ENCODE measurements at regions not wholly inside any gene's neighbourhood (a gene's known extent, or its start where the extent isn't known, plus 50 kb on each side); places are given as distances from the start of the nearest gene placed in this dataset.

DNA sequence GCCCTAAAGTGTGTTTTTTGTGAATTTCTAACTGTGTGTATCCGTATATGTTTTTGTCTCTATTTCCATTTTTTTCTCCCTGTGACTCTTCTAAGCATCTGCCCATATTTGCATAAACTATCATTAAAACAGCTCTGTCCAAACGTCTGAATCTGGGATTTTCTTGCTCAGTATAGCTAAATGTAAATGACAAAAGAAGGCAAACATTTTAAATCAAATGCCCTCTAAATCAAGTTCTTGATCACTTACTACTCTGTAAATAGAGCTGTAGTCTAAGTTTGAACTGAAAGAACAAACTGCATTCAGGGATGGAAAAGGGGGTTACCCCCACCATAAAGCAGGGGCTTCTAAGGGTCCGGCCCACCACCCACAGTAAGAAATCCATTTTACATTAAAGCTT is 432.0 kb upstream of the FAM241A start:
- ATAC-seq (ENCODE audit: low FRiP score) (no peak), DNase-seq (no peak)
- Histone ChIP-seq H3K4me3 (ENCODE audit: low read length in 2 of 2) (no peak overlapping the region), H3K4me1 (ENCODE audit: control insufficient read depth in 1 of 2, insufficient read depth in 2 of 2, low read length in 2 of 2) (no peaks in the 10 kb centered on the region), H3K27me3 (ENCODE audit: control insufficient read depth in 1 of 2, insufficient read depth in 2 of 2, low read length in 1 of 2) (no peaks in the 10 kb centered on the region), H3K27ac (ENCODE audit: low read depth in 1 of 2, low read length in 2 of 2) (no peak overlapping the region), H3K36me3 (ENCODE audit: control insufficient read depth in 1 of 2, insufficient read depth in 2 of 2, low read length in 1 of 2) (no peaks in the 10 kb centered on the region), H3K9me3 (ENCODE audit: control insufficient read depth, low read length) (no peaks in the 10 kb centered on the region)
- intact Hi-C loops (cut with DNase I) = no loop called here
- WGBS, 2 donors = 44 to 63% methylated on average over 3 of the region's 3 CpGs

DNA sequence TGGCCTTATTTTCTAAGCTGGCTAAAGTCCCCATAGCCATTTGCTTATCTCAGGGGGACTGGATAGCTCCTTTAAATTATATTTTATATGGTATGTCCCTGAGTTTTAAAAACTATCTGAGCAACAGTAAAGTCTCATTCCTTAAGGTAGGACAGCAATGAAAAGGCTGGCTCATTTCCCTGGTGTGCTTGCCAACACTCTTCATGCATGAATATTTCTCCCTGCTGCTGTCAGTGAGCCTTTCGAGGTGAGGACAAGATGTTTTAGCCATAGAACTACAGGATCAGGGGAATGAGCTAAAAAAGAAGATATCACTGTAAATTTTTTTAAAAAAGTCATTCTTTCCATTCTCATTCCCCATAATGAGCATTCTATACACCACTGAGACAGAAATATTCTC is 427.3 kb upstream of the FAM241A start:
- intact Hi-C loops (cut with DNase I) = no loop called here

DNA sequence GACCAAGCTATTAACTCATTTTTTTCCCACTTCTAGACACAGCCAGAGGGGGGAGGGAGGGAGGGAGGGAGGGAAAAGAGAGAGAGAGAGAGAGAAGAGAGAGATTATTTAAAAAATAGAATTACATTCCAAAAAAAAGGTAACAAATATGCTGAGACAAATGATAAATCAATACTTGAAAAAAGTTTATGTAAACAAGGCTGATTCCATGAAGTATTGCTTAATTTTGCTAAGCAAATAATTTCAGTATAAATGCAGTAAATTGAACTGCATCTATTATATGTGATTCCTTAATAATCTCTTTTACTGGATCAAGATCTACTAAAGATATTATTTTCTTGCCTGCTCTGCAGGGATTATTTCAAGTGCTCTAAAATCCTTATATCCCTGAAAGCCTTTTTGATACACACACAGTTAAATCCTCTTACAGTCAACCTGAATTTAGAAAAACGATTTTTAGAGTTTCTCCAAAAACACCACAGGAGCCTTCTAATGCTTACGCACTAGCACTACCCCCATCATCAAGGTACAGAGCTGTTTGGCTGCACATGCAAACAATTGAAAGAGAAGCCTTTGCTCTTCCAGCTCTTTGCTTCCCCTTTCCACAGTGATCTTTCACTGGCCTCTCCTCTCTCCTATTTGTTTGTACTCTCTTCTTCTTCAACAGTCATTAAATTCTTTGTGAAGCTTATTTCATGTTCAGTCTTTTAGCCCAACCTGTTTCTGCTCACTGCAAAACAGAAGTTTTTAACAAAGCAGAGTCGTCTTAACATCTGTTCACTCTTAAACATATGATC is 426.3 kb upstream of the FAM241A start:
- H3K4me1 ChIP-seq (ENCODE audit: control insufficient read depth in 1 of 2, insufficient read depth in 2 of 2, low read length in 2 of 2) = no peaks in the 10 kb centered on the region
- H3K27me3 ChIP-seq (ENCODE audit: control insufficient read depth in 1 of 2, insufficient read depth in 2 of 2, low read length in 1 of 2) = no peaks in the 10 kb centered on the region
- 29 to 31% methylated on average over 3 of the region's 3 CpGs for WGBS, 2 donors
- DNase-seq (no peak), ATAC-seq (ENCODE audit: low FRiP score) (no peak)
- H3K36me3 ChIP-seq (ENCODE audit: control insufficient read depth in 1 of 2, insufficient read depth in 2 of 2, low read length in 1 of 2) = no peaks in the 10 kb centered on the region
- H3K9me3 ChIP-seq (ENCODE audit: control insufficient read depth, low read length) = no peaks in the 10 kb centered on the region
- no peak overlapping the region for H3K4me3 ChIP-seq (ENCODE audit: low read length in 2 of 2)
- H3K27ac ChIP-seq (ENCODE audit: low read depth in 1 of 2, low read length in 2 of 2) = no peak overlapping the region
- intact Hi-C loops (cut with DNase I) = no loop called here

More for the DNA sequence above, 427.3 kb upstream of the FAM241A start:
- H3K36me3 ChIP-seq (ENCODE audit: control insufficient read depth in 1 of 2, insufficient read depth in 2 of 2, low read length in 1 of 2) = no peaks in the 10 kb centered on the region
- ATAC-seq (ENCODE audit: low FRiP score) (no peak), DNase-seq (no peak)
- no peaks in the 10 kb centered on the region for H3K9me3 ChIP-seq (ENCODE audit: control insufficient read depth, low read length)
- H3K27ac ChIP-seq (ENCODE audit: low read depth in 1 of 2, low read length in 2 of 2) = no peak overlapping the region
- H3K4me3 ChIP-seq (ENCODE audit: low read length in 2 of 2) = no peak overlapping the region
- WGBS, 2 donors = 3 to 5% methylated on average over 1 of the region's 1 CpG
- H3K27me3 ChIP-seq (ENCODE audit: control insufficient read depth in 1 of 2, insufficient read depth in 2 of 2, low read length in 1 of 2) = no peaks in the 10 kb centered on the region
- no peaks in the 10 kb centered on the region for H3K4me1 ChIP-seq (ENCODE audit: control insufficient read depth in 1 of 2, insufficient read depth in 2 of 2, low read length in 2 of 2)

DNA sequence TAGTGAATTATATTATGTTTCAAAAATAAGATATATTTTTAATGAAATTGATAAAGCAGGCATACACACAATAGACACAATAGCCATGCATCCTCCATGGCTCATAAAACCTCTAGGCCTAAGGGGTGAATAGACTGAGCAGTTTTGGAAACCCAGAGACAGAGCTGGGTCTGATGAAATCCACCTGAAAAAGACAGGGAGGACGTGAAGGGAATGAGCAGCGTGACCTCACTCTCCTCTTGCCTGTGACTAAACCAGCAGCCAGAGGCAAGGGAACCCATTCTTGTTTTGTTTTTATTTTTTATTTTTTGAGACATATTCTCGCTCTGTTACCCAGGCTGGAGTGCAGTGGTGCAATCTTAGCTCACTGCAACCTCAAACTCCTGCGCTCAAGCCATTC is 424.4 kb upstream of the FAM241A start:
- no peak overlapping the region for H3K27ac ChIP-seq (ENCODE audit: low read depth in 1 of 2, low read length in 2 of 2)
- DNase-seq = no peak
- no peaks in the 10 kb centered on the region for H3K27me3 ChIP-seq (ENCODE audit: control insufficient read depth in 1 of 2, insufficient read depth in 2 of 2, low read length in 1 of 2)
- 78 to 86% methylated on average over 4 of the region's 4 CpGs for WGBS, 2 donors
- no peak for ATAC-seq (ENCODE audit: low FRiP score)
- no peak overlapping the region for H3K4me3 ChIP-seq (ENCODE audit: low read length in 2 of 2)
- no peaks in the 10 kb centered on the region for H3K36me3 ChIP-seq (ENCODE audit: control insufficient read depth in 1 of 2, insufficient read depth in 2 of 2, low read length in 1 of 2)
- intact Hi-C loops (cut with DNase I) = no loop called here
- H3K9me3 ChIP-seq (ENCODE audit: control insufficient read depth, low read length) = no peaks in the 10 kb centered on the region
- no peaks in the 10 kb centered on the region for H3K4me1 ChIP-seq (ENCODE audit: control insufficient read depth in 1 of 2, insufficient read depth in 2 of 2, low read length in 2 of 2)

DNA sequence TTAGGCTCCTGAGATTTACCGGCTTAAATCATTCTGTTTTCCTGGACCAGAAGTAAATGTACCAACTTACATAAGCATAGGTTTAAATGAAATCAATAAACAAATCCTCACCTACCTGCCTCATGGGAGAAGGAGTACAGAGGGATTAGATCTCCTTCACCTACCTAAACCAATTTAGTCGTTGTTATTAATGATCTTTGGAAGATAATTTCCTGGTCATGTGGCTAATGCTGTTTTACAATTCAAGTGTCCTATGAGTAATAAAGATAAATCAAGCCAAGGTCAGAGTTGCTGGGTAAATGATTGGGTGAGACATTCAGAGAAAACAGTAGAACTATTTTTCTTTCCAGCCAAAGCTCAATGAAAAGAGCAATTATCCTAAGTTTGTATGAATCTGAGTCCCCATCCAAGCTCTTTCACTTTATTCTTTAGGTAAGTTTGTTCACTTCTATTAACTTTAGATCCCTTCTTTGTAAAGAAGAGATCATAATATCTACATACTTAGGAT is 423.0 kb upstream of the FAM241A start:
- Histone ChIP-seq H3K27me3 (ENCODE audit: control insufficient read depth in 1 of 2, insufficient read depth in 2 of 2, low read length in 1 of 2) (no peaks in the 10 kb centered on the region), H3K36me3 (ENCODE audit: control insufficient read depth in 1 of 2, insufficient read depth in 2 of 2, low read length in 1 of 2) (no peaks in the 10 kb centered on the region), H3K4me3 (ENCODE audit: low read length in 2 of 2) (no peak overlapping the region), H3K4me1 (ENCODE audit: control insufficient read depth in 1 of 2, insufficient read depth in 2 of 2, low read length in 2 of 2) (no peaks in the 10 kb centered on the region), H3K27ac (ENCODE audit: low read depth in 1 of 2, low read length in 2 of 2) (no peak overlapping the region), H3K9me3 (ENCODE audit: control insufficient read depth, low read length) (no peaks in the 10 kb centered on the region)
- WGBS, 2 donors = 33 to 37% methylated on average over 2 of the region's 2 CpGs
- intact Hi-C loops (cut with DNase I) = no loop called here
- DNase-seq (no peak), ATAC-seq (ENCODE audit: low FRiP score) (no peak)

DNA sequence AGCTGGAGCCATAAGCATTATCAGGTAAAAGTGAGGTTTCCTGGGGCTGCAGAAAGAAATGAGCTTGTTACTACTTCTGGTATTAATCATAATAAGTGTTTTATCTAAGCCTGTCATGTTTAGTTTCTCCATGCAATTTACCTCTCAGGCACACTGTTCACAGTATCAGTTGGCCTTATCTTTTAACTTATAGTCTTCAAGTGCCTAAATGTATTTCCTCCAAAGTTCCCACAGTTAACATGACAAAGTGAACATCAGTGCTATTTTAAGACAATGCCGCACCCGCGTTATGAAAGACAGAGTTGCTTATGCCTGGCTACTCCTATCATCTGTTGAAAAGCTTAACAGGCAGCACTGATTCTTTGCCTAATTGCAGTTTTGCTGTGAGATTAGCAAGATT is 408.7 kb upstream of the FAM241A start:
- intact Hi-C loops (cut with DNase I) = no loop called here
- no peak overlapping the region for H3K4me3 ChIP-seq (ENCODE audit: low read length in 2 of 2)
- ATAC-seq (ENCODE audit: low FRiP score) = no peak

DNA sequence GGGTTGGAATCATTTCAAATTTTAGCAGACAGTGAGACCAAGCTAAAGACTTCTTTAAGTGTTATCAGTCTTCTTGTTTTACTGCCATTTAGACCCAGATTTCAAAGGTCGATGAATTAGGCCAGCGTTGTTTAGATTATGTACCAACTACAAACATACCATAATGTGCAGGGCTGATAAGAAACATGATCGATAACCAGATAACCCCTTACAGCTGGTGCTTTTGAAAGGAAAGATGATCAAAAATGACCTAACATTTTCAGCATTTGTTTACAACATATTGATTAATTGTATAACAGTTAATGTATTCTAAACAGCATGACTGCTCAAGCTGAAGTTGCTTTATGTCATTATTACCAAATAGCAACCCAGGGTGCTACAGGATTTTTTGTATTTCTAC is 400.4 kb upstream of the FAM241A start:
- no peaks in the 10 kb centered on the region for H3K4me1 ChIP-seq (ENCODE audit: control insufficient read depth in 1 of 2, insufficient read depth in 2 of 2, low read length in 2 of 2)
- no peaks in the 10 kb centered on the region for H3K36me3 ChIP-seq (ENCODE audit: control insufficient read depth in 1 of 2, insufficient read depth in 2 of 2, low read length in 1 of 2)
- H3K27ac ChIP-seq (ENCODE audit: low read depth in 1 of 2, low read length in 2 of 2) = no peak overlapping the region
- H3K9me3 ChIP-seq (ENCODE audit: control insufficient read depth, low read length) = no peaks in the 10 kb centered on the region
- 25 to 35% methylated on average over 3 of the region's 3 CpGs for WGBS, 2 donors
- ATAC-seq (ENCODE audit: low FRiP score) (no peak), DNase-seq (no peak)
- intact Hi-C loops (cut with DNase I) = no loop called here
- peaks cover 0 to 1% of the 10 kb centered on the region in 2 donors for H3K27me3 ChIP-seq (ENCODE audit: control insufficient read depth in 1 of 2, insufficient read depth in 2 of 2, low read length in 1 of 2)
- H3K4me3 ChIP-seq (ENCODE audit: low read length in 2 of 2) = no peak overlapping the region

More for the DNA sequence above, 408.7 kb upstream of the FAM241A start:
- 7 to 12% methylated on average over 3 of the region's 3 CpGs for WGBS, 2 donors
- no peaks in the 10 kb centered on the region for H3K36me3 ChIP-seq (ENCODE audit: control insufficient read depth in 1 of 2, insufficient read depth in 2 of 2, low read length in 1 of 2)
- no peak overlapping the region for H3K27ac ChIP-seq (ENCODE audit: low read depth in 1 of 2, low read length in 2 of 2)
- H3K4me1 ChIP-seq (ENCODE audit: control insufficient read depth in 1 of 2, insufficient read depth in 2 of 2, low read length in 2 of 2) = no peaks in the 10 kb centered on the region
- H3K27me3 ChIP-seq (ENCODE audit: control insufficient read depth in 1 of 2, insufficient read depth in 2 of 2, low read length in 1 of 2) = no peaks in the 10 kb centered on the region
- H3K9me3 ChIP-seq (ENCODE audit: control insufficient read depth, low read length) = no peaks in the 10 kb centered on the region
- DNase-seq = no peak

DNA sequence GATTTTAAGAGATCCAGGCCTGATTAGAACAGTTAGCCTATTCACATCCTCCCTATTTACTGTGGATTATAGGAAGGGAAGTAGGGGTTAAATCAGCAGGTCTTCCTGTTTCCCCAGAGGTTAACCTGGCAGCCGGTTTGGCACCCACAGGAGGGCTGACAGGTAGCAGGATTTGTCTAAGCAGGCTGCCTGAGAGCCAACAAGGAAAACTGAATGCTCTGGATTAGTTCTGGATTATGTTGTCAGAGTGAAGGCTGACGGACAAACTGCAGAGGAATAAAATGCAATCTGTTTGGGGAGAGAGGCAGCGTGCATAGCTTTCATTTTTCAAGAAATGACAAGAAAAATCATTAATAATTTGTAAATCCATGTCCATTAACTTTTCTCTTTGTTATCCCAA is 397.1 kb upstream of the FAM241A start:
- Histone ChIP-seq H3K4me1 (ENCODE audit: control insufficient read depth in 1 of 2, insufficient read depth in 2 of 2, low read length in 2 of 2) (no peaks in the 10 kb centered on the region), H3K4me3 (ENCODE audit: low read length in 2 of 2) (no peak overlapping the region), H3K27ac (ENCODE audit: low read depth in 1 of 2, low read length in 2 of 2) (no peak overlapping the region), H3K27me3 (ENCODE audit: control insufficient read depth in 1 of 2, insufficient read depth in 2 of 2, low read length in 1 of 2) (peaks cover 0 to 1% of the 10 kb centered on the region in 2 donors), H3K36me3 (ENCODE audit: control insufficient read depth in 1 of 2, insufficient read depth in 2 of 2, low read length in 1 of 2) (no peaks in the 10 kb centered on the region), H3K9me3 (ENCODE audit: control insufficient read depth, low read length) (no peaks in the 10 kb centered on the region)
- intact Hi-C loops (cut with DNase I) = no loop called here
- DNase-seq (no peak), ATAC-seq (ENCODE audit: low FRiP score) (no peak)
- 13 to 25% methylated on average over 3 of the region's 3 CpGs for WGBS, 2 donors

DNA sequence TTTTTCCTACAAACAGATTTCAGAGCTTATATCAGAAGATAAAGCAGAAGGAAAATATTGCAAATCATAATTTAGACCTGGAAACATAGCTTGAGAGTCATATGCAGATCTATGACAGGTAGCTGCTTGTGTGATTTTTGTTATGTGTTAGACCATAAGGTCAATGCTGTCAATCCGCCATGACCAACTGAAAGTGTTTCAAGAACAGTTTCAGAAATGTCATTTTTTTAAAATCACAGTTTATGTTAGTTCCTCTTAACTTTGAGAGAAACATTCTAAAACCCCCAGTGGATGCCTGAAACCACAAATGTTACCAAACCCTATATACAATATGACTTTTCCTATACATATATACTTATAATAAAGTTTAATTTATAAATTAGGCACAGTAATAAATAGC is 391.3 kb upstream of the FAM241A start:
- Histone ChIP-seq H3K27ac (ENCODE audit: low read depth in 1 of 2, low read length in 2 of 2) (no peak overlapping the region), H3K4me3 (ENCODE audit: low read length in 2 of 2) (no peak overlapping the region), H3K27me3 (ENCODE audit: control insufficient read depth in 1 of 2, insufficient read depth in 2 of 2, low read length in 1 of 2) (no peaks in the 10 kb centered on the region), H3K9me3 (ENCODE audit: control insufficient read depth, low read length) (no peaks in the 10 kb centered on the region), H3K4me1 (ENCODE audit: control insufficient read depth in 1 of 2, insufficient read depth in 2 of 2, low read length in 2 of 2) (no peaks in the 10 kb centered on the region), H3K36me3 (ENCODE audit: control insufficient read depth in 1 of 2, insufficient read depth in 2 of 2, low read length in 1 of 2) (no peaks in the 10 kb centered on the region)
- intact Hi-C loops (cut with DNase I) = no loop called here
- 70 to 72% methylated on average over 1 of the region's 1 CpG for WGBS, 2 donors
- ATAC-seq (ENCODE audit: low FRiP score) (no peak), DNase-seq (no peak)

All from aorta (tissue), 5 donors.